ENCODE measurements at regions not wholly inside any gene's neighbourhood (a gene's known extent, or its start where the extent isn't known, plus 50 kb on each side); places are given as distances from the start of the nearest gene placed in this dataset.

- TF ChIP-seq CTCF (conservative IDR thresholded peaks at IDR 0.05 in 1 of 2, IDR thresholded peaks at IDR 0.05 in 1 of 2; ENCODE audit: extremely low read depth in 1 of 2, insufficient read depth in 1 of 2, low read depth in 1 of 2, low read length in 2 of 2) (no peak), EZH2 (IDR thresholded peaks at IDR 0.05; ENCODE audit: borderline replicate concordance, low read length) (no peak)
These were observed 325.8 kb downstream of the PREX1 start for GRCh38 chr20:48502016-48502415.

Measured in mammary epithelial cell (primary cell).